LoVo (cell line): ENCODE measurements at regions not wholly inside any gene's neighbourhood (a gene's known extent, or its start where the extent isn't known, plus 50 kb on each side); places are given as distances from the start of the nearest gene placed in this dataset.

Experiments used
- DNase-seq: peaks from one replicate; pipeline ENCODE4 v3.0.0-alpha.2; 2016; ENCODE audit warnings: low spot score

DNA sequence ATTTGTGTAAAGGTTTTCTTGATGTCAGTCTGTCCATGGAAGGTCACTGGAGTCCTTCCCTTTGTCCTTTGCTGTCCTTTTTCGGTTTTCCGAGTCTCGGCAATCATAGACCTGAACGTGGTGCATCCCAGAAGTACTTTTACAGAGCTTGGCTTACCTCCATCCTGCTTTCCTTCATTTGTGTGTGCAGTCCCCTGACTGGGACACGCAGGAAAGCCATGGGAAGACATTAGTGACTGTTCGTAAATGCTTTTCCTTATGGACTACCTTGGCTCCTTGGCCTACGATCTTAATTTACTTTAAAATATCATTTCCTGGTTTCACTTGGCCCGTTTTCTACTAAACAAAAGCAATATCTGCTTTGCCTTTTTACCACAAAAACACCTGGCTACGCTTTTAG lies 328.4 kb upstream of the RARB start:
- no peak for DNase-seq

DNA sequence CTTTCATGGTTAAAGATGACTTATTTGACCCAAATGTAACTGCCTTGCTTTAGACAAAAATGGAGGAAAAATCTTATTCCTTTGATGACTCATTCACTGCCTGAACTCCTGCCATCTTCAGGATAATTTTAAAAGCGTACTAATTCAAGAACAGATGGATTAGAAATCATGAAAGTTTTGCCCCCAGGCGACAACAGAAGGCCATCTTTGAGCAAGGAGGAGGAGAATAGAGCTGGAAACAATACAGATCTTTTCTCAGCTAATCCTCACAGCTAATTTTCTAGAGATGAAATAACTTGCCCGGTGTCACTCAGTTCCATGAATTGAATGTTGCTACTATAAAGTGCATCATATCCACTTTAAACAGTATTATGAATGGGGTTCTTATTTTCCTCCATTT lies 324.7 kb upstream of the RARB start:
- no peak for DNase-seq

DNA sequence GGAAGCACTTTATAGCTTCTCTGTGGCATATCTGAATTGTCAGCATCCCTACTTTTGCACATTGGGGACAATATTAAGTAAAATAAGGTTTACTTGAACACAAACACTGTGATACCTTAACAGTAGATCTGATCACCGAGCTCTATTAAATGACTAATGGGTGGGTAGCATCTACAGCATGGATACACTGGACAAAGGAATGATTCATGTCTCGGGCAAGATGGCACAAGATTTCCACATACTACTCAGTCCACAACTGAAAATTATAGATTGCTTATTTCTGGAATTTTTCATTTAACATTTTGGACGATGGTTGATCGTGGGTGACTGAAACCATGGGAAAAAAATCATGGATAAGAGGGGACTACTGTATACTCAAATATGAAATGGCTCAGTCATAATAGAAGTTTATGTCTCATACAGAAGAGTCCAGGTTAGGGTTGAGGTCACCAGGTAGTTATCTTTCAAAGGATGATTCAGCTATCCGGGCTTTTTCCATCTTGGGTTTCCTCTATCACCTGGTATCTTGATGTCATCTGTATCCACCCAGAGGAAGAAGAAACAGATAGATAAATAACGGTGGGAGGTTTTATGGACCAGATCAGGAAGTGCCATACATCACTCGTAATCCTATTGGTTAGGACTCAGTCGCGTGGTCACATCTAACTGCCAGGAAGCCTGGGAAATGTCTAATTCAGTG lies 320.0 kb upstream of the RARB start:
- DNase-seq = no peak

DNA sequence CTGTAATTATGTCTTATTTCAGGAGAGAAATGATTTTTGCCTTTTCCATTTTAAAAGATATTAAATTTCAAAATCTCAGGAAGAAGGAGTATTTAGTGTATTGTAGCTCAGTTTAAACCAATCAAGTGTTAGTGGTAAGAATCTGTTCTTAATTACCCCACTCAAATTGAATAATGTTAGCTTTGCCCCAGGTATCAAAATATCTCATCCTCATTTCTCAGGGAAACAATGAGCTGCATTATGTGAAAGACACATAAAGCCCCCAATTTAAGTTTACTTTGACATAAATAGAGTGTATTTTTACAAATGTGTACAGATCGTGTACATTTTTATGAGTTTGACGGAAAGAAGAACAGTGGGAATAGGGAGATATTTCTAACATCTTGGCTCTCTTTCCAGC lies 317.4 kb upstream of the RARB start:
- DNase-seq = no peak

DNA sequence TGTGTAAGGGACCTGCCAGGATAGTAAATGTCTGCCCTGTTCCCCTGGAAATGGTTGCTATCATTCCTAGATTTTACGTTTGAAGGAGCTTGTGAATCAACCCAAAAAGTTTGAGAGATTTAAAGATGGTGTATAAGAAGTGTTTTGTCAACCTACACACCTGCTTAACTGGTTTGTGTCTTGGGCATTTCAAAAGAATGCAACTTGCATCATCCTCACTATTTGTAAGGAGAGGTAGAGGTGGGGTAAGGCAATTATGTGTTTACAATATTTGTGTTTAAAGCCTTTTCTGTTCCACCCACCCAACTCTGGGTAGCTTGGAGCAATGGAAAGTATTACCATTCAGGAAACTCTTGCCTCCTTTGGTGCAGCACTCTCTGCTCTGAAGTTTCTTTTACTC lies 314.2 kb upstream of the RARB start:
- DNase-seq = no peak

DNA sequence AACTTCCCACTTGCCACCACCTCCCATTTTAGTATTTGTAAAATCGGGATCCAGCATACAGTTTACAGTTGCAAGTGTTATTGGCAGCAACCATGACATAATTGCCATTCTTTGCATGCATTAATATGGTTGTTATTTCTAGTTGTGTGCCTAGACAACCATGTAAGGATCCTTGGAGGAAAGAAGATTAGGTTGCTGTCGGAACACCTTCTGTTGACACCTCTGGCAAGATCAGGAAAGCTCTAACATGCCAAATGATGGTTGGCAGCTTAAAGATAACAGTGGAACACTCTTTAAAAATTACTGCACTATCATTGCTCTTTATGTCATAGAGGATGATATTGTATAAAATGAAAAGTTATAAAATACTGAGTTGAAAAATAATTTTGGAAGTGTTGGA lies 313.5 kb upstream of the RARB start:
- DNase-seq = no peak

DNA sequence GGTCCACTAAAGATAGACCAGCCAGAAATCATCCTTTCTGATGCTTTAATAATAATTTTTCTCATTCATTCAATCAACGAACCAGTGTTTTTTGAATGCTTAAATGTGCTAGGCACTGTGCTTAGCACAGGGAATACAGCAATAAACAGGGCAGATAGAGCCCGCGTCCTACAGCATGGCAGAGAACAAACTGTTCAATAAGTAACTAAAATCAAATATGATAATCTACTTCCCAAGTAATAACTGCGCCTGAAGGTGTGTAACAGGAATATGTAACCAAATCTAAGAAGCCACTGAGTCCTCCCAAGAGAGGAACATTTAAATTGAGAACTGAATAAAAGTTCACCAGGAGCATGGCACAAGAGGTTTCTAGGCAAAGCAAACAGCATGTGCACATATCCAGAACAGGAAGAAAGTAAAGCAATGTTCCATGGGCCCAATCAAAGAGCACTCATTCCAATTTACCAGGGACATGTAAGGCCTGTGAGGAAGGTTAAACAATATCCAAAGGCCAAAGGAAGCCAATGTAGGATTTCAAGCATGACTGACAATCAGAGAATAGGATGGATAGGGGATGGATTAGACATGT lies 311.0 kb upstream of the RARB start:
- DNase-seq = no peak

DNA sequence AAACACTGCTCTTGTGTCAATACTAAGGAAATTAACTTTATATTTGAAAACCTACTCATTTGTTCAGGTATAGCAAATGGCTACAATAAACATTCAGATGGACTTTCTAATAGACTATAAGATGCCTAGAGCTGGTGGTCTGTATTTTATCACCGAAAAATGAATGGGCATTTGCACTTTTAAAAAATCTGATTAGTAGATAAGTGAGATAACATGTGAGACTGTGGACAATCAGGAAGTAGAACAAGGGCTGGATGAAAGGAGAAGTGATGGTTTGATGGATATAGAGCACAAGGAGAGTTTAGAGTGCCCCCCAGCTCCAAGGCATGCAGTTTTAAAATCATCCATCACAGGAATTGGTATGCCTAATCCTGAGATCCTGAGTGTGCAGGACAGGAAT lies 308.4 kb upstream of the RARB start:
- DNase-seq = no peak

DNA sequence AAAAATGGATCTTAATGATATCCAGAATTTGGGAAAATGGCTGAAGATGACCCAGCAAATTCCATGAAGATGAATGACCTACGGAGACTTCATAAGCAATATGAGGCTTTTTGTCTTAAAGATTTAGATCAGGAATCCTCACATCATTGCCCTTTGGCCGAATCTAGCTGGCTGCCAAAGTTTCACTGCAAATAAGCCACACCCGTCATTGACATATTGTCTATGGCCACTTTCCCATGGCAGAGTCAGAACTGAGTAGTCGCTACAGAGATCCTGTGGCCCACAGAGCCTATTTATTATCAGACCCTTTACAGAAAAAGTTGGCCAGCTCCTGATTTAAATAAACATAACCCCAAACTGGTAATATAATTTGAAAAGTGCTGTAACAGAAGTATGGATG lies 307.4 kb upstream of the RARB start:
- DNase-seq = no peak

DNA sequence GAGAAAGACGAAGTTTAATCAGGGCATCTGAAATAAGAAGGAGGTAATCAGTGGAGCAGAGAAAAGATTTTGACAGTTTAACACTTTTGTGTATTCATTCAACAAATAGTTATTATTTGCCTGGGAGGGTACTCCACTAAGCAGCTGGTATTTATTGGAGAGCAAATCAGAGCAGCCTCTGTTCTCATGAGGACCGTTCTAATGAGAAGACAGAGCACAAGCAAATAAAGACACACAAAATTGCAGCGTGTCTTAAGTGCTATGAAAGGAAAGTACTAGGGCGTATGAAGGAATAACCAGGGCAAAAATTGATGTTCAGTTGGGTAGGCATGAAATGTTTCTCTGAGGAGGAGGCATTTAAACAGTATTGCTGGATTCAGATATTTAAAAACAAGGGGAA lies 302.9 kb upstream of the RARB start:
- DNase-seq = no peak

DNA sequence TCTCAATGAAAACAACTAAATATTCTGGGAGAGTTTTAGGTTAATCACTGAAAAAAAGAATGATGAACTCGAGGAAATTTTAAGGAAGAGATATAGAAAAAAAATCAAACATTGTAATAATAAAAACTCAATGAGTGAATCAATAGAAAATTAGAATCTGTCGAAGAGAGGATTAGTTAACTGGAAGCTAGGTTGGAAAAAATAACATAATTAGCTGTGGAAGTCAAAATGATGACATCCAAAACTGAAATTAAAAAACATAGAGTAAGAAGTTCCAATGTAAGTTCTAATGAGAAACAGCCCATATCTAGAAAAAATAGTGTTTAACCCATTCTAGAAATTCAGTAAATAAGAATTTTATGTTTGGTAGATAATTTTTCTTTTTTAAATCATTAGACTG lies 299.3 kb upstream of the RARB start:
- DNase-seq = no peak

DNA sequence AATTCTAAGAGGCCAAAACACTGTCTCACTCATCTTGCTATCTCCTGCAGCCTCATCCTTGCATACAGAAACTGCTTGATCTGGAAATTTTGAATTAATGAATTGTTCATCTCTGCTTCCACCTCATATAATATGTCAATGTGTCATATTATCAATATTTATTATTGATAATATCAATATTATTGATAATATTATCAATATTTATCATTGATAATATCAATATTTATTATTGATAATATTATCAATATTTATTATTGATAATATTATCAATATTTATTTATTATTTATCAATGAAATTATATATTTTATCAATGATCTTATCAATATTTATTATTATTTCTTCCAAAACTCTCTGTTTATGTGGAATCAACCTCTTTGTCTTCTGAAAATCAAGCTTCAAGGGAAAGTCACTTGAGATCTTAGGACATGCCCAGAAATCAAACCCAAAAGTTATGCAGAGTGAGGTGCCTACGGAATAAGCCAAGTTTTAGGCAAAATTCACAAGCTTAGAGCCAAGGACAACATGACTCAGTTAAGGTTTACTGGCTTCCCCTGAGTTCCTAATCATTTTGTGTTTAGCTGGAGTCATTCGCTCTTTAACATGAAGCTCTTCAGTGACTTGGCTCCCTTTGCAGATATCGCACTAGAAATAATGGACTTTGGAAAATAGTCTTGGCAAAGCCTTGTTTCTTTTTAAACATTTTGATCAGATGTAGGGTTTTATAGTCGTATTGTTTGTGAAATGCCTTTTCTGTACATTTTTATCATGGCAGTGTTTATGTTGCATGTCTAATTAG lies 297.1 kb upstream of the RARB start:
- DNase-seq = no peak

DNA sequence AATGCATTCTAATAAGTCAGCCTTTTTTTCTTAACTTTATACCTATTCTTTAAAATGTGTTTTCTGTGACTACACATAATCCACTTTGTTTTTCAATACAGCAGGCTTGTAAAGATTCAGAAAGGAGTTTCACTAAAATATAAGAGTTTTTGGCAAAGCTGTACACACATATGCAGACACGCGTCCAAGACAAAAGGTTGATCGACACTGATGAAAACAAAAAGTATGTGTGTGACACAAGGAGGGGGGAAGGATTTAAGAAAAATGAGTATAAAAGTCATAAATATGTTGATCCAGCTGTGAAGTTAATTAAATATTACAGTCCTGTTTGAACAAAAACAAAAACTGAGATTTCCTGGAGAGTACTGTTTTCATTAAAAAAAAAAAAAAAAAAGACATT lies 294.5 kb upstream of the RARB start:
- no peak for DNase-seq

DNA sequence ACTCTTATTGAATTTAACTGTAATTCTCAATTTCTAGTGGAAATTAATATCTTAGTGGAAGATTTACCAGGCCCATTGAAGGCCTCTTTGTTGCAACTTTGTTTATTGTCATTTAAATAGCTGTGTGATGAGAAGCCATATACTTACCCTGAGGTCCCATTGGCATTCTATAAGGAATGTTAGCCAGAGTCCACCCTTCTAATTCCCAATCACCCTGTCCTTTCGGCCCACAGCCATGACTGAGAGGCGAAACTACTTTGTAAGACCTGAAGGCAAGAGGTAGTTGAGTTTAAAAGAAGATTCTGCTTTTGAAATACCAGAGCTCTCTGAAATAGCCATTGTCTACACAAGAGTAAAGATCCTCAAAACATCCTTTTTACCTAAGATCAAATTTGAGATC lies 290.5 kb upstream of the RARB start:
- no peak for DNase-seq

DNA sequence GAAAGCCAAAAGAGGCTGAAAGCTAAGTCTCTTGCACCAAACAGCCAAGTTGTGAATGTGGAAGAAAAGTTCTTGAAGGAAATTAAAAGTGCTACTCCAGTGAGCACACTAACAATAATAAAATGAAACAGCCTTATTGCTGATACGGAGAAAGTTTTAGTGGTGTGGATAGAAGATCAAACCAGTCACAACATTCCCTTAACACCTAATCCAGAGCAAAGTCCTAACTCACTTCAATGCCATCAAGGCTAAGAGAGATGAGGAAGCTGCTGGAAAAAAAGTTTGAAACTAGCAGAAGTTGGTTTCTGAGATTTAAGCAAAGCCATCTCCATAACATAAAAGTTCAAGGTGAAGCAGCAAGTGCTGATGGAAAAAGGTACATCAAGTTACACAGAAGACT lies 288.8 kb upstream of the RARB start:
- no peak for DNase-seq

DNA sequence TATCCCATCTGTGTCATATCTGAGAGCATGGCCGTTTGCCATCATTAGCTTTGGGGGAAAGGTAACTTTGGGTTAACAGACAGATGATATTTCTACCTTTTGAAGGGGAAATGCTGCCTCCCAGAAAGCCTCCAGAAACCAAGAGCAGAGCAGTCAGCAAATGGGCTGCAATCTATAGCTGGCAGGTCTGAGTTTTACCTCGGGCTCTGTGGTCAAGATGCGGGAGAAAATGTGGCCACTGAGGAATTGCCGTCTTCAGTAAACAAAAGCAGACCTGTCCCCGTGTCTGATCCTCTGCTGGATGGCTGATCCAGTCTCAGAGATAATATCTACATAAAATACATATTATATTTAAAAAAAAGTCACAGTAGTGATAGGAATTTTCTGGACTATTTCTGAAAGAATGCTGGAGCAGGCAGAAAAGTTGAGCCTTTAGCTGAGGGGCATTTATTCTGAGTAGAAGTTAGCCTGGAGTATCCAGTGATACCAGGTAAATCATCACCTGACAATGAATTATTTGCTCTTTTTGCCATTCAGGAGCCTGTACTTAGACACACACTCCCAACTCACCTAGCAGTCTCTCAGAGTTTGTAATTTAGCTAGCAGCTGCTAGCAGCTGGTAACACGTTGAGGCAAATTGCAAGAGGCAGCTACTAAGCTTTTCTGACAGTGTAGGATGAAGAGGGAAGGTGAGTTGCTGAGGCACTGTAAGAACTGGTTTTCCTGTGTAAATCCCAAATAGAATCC lies 285.3 kb upstream of the RARB start:
- DNase-seq = no peak

DNA sequence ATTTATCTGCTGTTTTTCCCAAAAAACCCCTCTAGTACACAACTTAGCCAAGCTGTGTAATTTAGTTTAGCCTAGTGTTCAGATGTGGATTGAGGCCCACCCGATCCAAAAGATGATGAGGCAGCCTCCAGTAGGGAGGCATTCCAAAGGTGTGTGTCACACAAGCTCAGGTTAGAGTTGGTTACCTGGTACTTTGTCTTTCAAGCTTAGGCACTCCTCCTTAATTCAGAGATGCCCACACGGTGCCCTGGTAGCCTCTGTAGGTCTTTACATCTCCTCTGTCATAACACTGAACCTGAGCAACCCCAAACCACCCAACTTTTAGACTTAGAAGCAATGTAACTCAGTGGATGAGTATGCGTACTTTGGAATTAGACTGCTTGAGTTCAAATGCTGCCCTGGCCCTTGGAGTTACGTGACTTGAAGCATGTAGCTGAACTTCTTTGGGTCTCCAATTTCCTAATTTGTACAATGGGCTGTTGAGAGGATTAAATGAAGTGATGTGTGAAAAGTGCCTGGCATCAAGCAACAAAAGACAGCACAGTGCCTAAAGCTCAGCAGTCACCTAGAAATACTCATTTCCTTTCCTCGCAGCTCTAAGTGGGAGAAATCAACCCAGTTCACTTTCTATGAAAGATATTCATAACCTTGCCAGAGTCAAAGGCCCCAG lies 284.6 kb upstream of the RARB start:
- DNase-seq = no peak

DNA sequence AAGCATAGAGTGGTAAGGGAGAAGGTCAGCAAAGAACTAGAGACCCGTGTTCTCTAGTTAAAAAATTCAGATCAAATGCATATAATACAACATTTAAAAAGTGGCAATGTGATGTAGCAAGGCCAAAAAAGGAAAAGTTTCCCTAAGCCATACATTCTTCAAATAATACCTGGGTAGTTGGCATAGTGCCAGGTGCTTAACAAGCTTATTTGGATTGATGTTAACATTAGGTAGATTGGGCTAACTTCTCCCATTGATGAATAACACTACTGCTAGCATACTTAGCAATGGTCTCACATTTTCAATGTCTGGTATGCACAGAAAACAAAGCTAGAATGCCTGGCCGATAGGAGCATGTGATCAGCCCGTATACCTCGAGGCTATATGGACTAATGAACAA lies 283.6 kb upstream of the RARB start:
- no peak for DNase-seq

DNA sequence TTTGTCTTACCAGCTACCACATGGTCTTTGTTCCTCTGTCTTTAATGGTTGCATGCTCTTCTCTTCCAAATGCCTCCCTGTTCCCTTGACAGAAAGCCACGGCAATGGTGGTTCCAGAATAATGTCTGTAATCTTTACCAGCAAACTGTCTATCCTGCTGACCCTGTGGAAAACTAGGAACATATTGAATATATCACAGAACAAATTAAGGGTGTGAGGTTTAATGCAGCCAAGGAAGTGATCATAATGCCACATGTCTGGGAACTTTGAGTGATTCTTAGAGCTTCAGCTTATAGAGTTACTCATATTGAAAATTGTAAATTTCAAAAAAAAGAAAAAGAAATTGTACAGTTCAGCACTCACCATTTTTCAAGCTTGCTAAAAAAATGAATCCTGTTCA lies 282.9 kb upstream of the RARB start:
- no peak for DNase-seq

DNA sequence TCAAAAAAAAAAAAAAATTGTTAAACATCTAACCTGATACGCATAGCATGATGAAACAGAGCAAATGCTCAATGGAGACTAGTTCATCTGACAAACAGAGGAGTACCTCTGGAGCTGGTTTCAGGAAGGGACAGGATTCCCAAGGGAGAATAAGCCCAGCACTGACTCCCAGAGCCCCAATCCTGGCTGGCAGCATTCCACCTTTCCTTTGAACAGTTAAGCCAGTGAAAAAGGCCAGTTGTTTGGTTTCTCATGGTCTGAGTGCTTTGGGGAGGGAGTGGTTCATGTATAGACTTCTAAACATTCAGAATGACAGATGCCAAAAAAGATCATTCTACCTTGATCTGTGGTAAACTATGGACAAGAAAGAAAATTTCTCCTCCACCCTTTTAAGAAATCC lies 277.9 kb upstream of the RARB start:
- DNase-seq = no peak

DNA sequence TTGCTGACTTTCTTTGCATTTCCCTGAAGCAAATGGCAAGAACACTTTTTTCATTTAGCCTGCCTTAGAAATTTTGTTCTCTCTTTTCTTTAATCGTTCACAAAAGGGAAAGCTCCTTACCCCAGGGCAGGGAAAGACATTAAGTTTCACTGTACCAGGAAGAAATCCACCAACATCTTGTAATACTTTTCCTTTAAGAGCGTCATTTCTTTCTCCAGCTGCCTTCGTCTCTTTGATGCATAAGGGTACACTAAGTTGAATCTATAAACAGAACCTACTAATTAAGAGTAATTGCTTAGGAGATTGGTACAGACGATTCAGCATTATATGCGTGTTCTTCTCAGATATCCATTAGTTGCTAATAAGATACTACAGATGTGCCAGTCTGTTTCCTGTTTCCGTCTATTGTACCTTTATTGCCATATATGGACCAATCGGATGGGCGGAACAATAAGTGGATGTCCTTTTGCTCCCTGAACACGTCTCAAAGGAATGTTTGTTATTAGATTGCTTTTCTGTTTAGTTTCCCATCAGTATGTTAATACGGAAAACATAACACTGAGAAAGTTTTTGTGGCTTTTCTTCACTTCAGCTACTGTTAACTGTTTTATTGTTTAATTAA lies 276.7 kb upstream of the RARB start:
- DNase-seq = no peak

DNA sequence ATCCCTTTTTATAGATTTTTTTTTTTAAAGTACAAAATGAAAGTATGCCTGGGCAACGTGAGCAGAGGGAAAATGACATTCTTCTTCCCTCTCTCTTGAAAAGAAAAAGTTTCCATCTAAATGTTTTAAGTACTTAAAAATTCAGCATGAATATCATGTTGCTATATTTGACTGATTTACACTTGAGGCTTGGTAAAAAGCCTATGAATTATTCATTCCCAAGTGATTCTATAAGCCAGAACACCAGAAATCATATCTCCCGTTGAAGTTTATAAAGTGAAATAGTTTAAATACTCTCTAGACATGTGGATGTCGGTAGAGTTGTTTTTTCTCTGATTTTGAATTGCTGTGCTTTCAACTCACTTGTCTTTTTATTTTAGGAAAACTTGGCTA lies 276.2 kb upstream of the RARB start:
- DNase-seq = no peak
